ENCODE measurements at regions not wholly inside any gene's neighbourhood (a gene's known extent, or its start where the extent isn't known, plus 50 kb on each side); places are given as distances from the start of the nearest gene placed in this dataset.
"Not testable (repeated sequence)": the region's sequence is repeated elsewhere in the genome, so short reads cannot be mapped to it uniquely, and the experiment has no call there.

DNA sequence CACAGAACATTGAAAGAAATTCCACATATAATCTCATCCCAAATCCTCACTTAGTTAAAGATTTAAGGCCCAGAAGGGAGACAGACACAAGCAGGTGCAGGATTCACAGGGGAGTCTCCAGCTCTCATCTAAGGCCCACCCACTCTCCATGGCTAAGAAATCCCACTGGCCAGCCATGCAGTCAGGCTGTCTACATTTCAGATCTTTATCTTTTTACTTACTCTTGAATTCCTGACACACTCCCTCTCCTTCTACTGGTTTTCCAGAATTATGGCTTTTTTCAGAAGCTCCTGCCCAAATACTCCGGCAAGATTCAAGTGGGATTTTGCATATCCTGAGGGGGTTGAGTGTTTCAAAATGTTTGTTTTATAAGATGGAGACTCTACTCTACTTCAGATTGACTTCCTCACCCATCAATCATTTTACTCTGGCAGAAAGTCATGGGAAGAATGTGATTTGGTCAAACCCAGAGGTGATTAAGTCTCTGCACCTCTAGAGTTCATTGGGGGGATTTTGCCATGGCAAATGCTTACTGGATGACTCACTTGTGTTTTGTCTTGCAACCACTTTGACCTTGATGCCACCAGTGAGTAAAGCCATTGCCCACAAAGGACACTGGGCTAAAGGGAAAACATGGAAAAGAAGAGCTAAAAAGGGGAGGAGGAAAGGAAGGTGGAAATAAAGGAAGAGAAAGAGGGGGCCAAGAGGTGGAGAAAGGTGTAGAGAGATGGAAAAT is 688.8 kb upstream of the SALL1 start:
- DNase-seq: no peak

DNA sequence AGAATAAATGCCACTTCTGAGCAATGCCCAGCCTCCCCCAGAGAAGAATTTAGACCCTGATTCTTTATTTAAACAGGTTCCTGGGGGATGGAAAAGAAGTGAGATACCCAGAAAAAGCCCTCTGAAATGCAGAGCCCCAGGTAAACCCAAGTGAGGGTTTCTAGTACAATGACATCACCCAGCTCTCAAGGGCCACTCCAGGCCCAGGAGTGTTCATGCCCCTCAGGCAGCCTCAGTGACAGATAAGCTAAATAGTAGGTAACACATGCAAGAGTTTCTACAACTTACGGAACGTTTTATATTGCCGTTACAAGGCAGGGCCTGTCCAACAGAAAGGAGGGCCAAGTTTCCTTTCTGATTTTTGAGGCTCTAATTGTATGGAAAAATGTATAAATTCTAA is 683.7 kb upstream of the SALL1 start:
- DNase-seq: no peak

DNA sequence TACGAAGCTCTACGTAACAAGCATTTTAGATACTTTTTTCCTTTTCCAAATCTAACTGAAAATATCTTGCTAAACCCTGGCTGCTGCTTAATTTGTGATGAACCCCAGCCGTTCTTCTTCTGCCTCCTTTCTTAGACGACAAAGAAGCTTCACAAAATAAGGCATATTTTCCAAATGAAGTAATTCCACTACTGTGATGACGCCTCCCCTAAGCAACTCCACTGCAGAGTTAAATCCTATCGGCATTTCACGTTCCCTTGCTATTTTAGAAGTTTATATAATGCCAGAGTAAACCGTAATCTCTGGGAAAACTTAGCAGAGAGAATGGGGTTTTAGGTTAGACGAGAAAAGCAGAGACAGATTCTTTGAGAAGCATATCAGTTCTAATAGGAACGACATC is 683.1 kb upstream of the SALL1 start:
- DNase-seq: no peak

DNA sequence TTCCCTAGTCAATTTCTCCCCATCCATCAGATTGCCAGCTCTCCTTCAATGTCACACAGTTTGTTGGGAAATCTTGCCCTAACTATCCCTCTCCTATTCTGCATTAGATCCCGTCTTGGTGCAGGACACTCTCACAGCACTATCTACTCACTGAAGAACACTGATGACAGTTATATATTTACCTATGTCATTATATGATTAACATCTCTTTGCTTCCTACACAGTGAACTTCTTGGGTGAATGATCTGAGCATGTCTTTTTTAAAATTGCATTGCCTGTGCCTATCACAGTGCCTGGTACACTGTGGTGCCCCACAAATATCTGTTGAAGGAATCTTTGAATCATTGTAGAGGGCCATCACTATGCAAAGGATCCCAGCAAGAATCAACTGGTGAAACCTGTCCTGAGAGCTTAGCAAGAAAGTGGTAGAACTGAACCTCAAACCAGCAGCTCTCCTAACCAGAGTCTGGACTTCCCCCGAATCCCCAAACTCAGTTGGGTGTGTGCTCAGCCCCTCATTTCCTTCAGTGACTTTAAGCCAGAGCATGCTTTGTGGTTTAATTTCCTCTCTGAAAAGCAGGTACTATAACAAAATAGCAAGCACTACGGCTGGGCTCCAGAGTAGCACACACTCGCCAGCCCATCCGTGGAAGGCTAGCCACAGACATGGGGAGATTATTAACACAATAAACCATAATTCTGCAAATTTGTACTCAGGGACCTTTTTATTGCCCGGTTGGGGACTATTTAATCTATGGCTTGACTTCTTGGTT is 680.7 kb upstream of the SALL1 start:
- DNase-seq: no peak

DNA sequence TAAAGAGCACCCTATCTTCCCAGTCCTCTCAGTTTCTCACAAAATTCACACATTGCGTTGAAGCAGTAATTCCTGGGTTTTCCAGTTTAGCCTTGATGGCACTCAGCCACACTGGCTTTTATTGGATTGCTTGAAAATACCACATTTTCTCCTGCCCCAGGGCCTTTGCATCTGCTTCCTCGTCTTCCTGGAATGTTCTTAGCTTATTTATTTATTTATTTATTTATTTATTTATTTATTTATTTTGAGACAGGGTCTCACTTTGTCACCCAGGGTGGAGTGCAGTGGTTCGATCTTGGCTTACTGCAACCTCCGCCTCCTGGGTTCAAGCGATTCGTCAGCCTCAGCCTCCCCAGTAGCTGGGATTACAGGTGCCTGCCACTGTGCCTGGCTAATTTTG is 680.0 kb upstream of the SALL1 start:
- not testable (repeated sequence) for DNase-seq

DNA sequence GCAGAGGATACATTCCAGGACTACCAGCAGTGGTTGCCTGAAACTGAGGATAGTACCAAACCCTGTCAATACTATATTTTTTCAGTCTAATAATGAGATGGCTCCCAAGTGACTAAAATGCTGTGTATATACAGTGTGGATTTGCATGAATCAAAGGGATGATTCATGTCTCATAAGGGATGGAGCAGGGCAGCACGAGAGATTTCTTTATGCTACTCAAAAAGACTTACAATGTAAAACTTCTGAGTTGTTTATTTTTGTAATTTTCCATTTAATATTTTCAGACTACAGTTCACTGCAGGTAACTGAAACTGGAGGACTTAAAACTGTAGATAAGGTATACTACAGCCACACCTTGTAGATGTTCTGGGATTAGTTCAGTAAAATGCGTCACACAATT is 674.7 kb upstream of the SALL1 start:
- DNase-seq: no peak

DNA sequence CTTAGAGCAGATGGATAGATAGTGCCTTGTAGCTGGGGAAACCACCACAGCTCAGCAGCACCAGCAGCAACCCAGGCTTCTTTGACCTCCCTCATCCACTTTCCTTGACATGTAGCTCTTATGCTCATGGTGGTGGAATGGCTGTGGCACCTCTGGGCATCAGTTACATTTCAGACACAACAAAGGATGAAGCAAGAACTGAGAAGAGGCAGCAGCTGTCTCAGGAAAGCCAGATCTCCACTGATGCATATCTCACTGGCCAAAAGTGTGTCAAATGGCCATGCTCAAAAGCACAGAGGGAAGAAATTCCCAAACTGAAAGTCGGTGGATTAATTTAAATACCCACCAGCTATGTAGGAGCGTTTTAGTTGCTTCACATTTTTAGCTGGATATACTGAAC is 671.4 kb upstream of the SALL1 start:
- DNase-seq: no peak

DNA sequence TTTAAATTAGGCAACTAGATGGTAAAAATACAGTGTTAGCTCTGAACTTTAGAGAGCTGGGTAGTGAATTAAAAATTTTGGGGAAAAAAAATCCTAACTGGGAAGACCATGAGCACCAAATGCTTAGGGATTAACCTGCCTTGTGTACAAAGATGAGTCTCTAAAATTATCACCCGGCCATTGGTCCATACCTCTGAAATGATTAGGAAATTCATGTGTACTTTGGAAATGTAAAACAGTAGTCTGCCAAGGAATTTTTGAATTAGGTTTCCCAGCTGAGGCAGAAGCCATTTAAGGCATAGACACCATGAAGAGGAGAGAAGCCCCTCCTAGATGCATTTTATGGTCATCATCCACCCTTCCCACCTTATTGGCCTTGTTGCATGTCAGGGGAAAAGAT is 670.5 kb upstream of the SALL1 start:
- no peak for DNase-seq

DNA sequence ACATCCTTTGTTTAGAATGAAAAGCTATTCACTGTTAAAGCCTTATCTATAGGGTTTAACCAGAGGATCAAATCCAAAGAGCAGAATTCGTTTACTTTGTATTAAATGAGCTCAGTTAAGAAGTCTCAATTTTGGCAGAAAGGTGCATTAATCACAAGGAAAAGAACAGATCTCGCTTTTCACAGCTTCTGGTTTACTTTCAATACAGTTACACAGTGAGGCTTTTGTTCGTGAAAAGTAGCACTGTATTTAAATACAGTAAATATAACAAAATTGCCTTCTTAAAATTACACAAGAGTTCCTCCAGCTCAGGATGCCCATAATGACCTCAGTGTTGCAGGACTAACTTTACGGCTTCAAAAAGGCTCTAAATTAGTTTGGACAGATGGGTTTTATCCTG is 669.1 kb upstream of the SALL1 start:
- DNase-seq: no peak

DNA sequence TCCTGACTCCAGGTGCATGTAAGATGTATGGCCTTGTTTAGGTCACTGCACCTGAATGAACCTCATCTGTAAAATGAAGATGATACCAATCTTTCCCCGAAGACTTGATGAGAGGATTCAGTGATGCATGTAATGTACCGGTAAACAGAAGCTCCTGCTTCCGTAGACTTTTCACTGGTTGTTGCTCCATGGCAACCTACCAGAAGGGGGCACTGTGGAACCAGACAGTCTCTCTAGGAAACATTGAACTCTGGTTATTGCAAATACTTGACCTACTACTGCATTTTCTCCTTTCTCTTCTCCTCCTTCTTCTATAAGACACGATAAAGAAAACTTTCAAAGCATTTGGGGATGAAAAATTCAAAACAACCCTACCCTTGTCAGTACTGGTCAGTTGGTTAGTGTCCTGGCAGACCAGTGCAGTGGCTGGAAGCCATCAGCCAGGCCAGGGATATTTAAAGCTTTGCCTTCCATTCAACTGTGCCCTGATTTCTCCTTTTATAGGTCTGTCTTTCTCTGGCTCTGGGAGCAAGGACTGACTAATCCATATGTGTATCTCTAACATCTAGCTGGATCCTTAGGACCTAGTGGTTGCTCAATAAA is 667.4 kb upstream of the SALL1 start:
- peak; percentile 19 for DNase-seq

DNA sequence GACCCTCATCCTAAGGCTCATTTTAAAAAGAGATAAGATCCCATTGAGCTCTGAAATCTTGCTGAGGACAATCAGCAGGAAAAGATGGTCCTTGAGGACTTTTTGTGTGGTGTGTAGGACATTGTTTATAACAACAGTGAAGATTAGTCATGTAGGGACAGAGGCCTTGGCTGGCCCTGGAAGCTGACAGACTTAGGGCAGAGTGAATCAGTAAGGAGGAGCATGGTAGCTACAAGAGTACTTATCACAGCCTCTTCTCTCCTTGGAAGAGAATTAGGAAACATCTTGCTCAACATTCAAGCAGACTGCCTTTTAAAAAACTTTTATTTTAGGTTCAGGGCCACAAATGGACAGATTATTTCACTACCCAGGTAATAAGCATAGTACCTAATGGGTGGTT is 665.9 kb upstream of the SALL1 start:
- no peak for DNase-seq

DNA sequence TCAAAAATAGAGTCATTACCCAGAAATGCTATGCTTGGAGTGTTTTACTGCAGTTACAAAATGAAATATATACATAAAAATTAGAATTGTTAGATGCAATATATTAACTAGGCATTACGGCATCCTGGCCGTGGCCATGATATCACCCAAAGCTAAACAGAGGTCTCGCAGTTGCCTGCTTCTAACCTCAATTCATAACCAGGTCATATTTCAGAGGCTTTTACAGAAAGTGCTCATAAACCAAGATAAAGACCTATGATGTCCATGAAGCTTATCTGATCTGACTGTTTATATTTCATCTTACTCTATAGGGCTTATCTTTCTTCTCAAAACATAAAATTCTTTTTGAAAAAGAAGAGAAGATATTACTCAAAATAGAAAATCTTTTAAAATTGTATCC is 664.5 kb upstream of the SALL1 start:
- no peak for DNase-seq

DNA sequence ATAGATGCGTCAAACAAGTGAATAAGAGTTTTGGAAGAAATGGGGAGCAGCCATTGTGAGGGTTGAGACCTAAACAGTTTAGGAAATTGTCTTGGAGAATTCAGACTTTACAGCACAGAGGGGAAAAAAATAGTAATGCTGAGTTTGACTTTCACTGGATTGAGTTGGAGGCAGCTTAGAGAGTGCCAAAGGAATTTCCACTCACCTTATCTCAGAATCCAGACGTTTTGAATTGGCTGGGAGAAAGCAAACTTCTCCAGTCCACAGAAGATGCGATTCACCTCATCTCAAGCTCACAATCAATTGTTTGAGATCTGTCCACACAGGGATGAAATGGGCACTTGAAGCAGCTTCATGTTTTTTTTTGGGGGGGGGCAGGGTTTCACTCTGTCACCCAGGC is 663.5 kb upstream of the SALL1 start:
- DNase-seq: no peak

DNA sequence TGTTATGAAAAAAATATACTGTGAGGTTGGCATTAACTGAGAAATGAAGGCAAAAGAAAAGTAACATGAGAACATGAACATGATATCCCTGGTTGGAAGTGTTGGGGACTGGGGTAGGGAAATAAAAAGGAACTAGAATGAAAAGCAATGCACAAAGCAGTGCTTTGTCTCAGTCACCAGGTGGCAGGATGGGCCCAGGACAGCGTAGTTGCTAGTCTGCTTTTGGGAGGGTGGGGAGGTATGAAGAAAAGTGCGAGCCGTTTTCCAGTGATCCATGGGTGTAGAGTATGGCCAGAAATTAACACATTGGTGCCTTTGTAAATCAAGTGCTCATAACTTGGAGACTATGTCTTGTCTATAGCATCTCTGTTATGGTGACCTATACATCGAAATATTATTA is 662.5 kb upstream of the SALL1 start:
- no peak for DNase-seq

DNA sequence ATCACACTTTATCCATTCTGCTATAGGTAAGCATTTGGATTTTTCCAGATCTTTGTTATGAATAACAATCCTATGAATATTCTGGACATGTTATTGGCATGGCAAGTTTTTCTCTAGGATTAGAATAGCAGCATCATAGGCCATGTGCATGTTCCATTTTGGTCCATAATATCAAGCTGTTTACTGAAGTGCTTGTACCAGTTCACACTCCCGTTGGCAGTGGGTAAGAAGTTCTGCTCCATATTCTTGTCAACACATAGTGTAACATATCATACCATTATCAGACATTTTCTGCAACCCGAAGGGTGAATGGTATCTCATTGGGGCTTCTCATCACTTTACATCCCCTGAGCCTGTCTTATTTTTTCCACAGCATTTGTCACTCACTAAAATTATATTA is 661.9 kb upstream of the SALL1 start:
- no peak for DNase-seq

DNA sequence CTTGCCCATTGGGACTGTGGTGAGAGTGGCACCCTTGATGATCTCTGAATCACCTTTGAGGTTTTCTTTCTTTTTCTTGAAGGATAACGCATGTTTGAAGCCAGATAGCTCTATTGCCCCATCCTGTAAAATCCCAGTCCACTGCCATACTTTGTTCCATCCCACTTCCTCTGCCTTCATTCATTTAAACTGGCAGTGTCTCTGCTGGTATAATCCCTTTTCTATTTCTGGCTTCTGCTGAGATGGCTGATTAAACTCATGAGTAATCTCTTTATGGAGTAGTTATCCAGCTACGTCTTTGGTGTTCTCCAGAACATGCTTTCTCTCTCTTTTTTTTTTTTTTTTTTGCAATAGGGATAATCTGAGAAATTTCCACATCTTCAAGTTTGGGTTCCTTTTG is 656.5 kb upstream of the SALL1 start:
- DNase-seq: no peak

DNA sequence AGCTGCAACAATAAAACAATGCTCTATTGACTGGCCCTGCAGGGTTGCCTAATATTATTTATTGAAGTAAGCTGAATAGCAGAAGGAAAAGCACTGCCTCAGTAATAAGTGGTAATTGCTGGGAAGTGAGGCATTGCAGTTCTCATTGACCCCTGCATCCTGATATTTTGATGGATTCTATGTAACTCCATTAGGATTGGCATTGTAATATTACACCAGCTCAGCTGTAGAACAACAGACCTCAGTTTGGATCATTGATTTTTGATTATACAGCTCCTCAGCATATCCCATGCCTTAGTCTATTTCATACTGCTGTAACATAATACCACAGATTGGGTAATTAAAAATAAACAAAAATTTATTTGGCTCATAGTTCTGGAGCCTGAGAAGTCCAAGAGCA is 650.6 kb upstream of the SALL1 start:
- no peak for DNase-seq

DNA sequence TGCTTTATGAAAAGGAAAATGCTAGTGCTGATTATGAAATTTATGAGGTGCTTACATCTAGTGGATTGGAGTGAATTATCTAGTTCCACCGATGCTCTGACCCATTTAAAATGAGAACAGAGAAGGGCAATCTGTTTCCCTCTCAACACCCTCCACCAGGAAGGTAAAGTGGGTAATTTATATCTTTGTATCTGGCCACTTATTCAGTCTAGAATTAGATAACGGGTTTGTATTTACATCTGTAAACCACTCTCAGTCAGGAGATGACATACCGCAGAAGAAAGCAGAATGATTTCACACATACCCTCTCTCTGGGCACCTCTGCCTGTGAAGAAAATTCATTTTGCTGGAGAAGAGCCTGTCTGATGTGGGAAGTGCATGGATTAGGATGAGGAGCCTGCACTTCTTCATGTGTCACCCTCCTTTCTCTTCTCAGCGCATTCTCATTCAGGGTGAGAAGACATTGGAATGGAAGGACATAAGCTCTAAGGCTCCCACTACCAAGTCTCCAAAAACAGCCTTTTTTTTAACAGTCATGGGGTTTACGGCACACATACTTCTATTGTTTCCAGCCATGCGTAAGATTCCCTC is 646.7 kb upstream of the SALL1 start:
- DNase-seq: no peak

DNA sequence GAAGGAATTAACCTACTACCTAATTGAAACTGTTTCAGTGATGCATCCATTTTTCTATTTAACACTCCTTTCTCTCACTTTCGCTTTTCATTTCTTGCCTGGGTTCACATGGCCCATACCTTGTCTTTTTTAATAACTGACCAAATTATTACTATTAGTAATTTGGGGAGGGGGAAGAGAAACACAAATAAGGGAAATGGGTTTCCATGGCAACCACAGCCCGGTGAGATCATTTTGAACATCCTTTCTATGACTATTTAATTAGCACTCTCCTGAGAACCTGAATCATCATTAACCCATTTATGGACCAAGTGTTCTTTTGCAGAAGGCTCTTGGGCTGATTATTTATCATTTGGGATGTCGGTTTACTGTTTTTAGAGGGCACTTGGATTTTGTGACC is 628.2 kb upstream of the SALL1 start:
- DNase-seq: no peak

DNA sequence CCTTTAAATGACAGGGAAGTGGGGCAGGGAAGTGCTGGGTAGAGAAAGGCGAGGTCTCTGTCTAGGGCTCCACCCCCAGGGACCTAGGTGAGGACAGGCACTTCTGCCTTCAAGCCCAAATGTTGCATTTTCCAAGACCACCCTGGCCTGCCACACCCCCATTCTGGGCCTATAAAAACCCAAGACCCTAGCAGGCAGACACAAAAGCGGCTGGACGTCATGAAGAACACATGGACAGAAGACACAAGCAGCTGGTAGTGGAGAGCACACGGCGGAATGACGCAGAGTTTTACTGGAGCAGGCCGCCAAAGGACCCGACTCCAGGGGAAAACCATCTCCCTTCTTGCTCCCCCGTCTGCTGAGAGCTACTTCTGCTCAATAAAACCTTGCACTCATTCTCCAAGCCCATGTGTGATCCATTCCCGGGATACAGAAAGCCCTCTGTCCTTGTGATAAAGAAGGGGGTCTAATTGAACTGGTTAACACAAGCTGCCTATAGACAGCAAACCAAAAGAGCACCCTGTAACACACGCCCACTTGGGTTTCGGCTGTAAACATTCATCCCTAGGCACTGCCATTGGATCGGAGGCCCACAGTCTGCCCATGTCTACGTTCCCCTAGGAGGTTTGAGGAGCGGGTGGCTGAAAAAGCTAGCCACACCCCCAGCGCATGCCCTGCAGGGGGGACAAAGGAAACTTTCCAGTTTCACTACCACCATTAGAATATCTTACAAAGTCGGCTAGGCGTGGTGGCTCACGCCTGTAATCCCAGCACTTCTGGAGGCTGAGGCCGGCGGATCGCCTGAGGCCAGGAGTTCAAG is 622.2 kb upstream of the SALL1 start:
- no peak for DNase-seq

DNA sequence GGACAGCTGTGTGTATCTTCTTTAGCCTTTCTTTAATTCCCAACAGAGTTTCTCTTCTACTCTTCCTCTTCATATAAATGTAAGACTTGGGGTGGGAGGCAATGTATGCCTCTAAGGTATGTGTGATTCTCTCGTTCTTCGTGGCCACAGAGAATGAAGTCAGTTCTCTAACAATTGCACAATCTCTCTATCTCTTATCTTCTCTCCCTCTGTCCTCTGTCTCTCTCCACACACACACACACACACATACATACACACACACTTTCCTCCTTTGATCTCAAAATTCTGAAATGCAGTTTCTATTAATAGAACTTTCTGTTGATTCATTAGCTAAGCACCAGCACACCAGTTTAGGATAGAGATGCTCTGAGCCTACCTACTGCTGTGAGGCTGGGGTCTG is 615.7 kb upstream of the SALL1 start:
- peak; percentile 11 for DNase-seq

DNA sequence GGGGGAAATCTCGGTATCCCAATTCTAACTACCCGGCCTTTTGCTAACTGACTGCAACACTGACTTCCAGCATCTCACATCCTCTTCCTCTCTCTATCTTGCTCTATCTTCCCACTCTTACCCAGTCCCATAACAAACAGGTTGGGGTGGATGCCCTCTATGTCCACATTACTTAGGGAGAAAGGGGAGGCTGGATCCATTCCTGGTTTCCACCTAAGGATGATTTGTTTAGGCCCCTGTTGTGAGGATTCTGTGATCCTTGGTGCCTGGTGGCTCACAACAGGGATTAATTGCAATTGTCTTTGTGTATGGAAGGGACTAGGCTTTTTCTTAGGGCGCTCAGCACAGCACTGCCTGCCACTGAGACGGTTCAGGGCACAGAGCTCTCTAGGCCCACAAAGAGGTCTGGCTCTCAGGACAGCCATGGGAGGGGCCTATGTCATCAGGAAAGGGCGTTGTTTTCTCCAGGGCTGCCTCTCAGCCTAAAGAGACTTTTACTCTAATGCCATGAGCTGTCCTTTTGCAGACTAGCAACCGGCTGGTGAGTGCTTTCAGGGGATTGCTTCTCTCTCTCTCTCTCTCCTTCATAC is 612.1 kb upstream of the SALL1 start:
- no peak for DNase-seq
